Endothelial cell of umbilical vein (primary cell): ENCODE measurements at regions not wholly inside any gene's neighbourhood (a gene's known extent, or its start where the extent isn't known, plus 50 kb on each side); places are given as distances from the start of the nearest gene placed in this dataset.

Experiments
- BruUV-seq: library from RNA; stranded (reverse); fragments of 400-500 nt; replicated peaks from 2 replicates; lab custom pipeline; 2021; lab: Mats Ljungman, UMichigan
- CTCF ChIA-PET: fragments of 300-600, 350-600 bp; sonication (Branson Sonifier 250); formaldehyde crosslinking; loops from one replicate; lab custom pipeline; 2021; ENCODE audit warnings: antibody characterized with exemption, inconsistent platforms; lab: Charles Lee
- POLR2A ChIA-PET: fragments of 300-600, 350-600 bp; sonication (Branson Sonifier 250); formaldehyde crosslinking; loops from one replicate; lab custom pipeline; 2021; ENCODE audit warnings: antibody characterized with exemption, inconsistent platforms; lab: Charles Lee
- DNase-seq: peaks from one replicate; pipeline ENCODE4 v3.0.0-alpha.2; 2011; ENCODE audit warnings: low read depth, low spot score
- FAIRE-seq: peaks from 2 replicates; lab custom pipeline; 2011; peaks lifted over from hg19 to GRCh38; lab: Jason Lieb, UNC
- H2AFZ ChIP-seq: 2 replicates; pipeline ENCODE4 v1.6.0; 2012; ENCODE audit warnings: low read depth, low read length, control low read depth, inconsistent platforms
- H3K27ac ChIP-seq: 2 replicates; pipeline ENCODE4 v1.5.1; 2011; ENCODE audit warnings: low read depth, mild to moderate bottlenecking, control low read depth, low read length, moderate library complexity; ENCODE audit not compliant: insufficient read depth
- H3K27me3 ChIP-seq, 2 experiments: 2 replicates each; pipeline versions ENCODE4 v1.6.0 to v1.6.1; 2011; ENCODE audit warnings: low read length in 2 of 2, mixed read lengths in 1 of 2; ENCODE audit not compliant: control insufficient read depth in 2 of 2, insufficient read depth in 2 of 2
- H3K36me3 ChIP-seq, 2 experiments: 2 replicates in 1 of 2; 3 replicates in 1 of 2; pipeline ENCODE4 v1.5.1; 2011; ENCODE audit warnings: low read length in 2 of 2, mild to moderate bottlenecking in 1 of 2, moderate library complexity in 1 of 2; ENCODE audit not compliant: control insufficient read depth in 2 of 2, insufficient read depth in 2 of 2; ENCODE audit errors: extremely low read depth in 1 of 2
- H3K4me1 ChIP-seq: 3 replicates; pipeline ENCODE4 v1.5.1; 2011; ENCODE audit warnings: mild to moderate bottlenecking, low read length; ENCODE audit not compliant: control insufficient read depth, insufficient read depth; ENCODE audit errors: extremely low read depth
- H3K4me2 ChIP-seq: 2 replicates; pipeline ENCODE4 v1.6.1; 2011; ENCODE audit warnings: low read length, control low read depth, mixed read lengths; ENCODE audit not compliant: insufficient read depth
- H3K4me3 ChIP-seq, 3 experiments: fragments of 200-600 bp in 1 of 3; sonication (generic), shearing (Covaris generic) in 1 of 3; replicated peaks in 1 of 3; 2 replicates each; pipeline ENCODE4 v1.5.1; 2011 to 2016; ENCODE audit warnings: control low read depth in 3 of 3, low read length in 3 of 3, mild to moderate bottlenecking in 2 of 3, inconsistent platforms in 1 of 3, low read depth in 1 of 3, moderate library complexity in 1 of 3; ENCODE audit not compliant: insufficient read depth in 1 of 3
- H3K79me2 ChIP-seq: 2 replicates; pipeline ENCODE4 v1.6.0; 2012; ENCODE audit warnings: low read length, inconsistent platforms; ENCODE audit not compliant: control insufficient read depth, insufficient read depth
- H3K9ac ChIP-seq: replicated peaks from 2 replicates; pipeline ENCODE3; 2011; ENCODE audit warnings: low read length, control low read depth; ENCODE audit not compliant: insufficient read depth; ENCODE audit errors: extremely low read depth
- H3K9me1 ChIP-seq: replicated peaks from 3 replicates; pipeline ENCODE4 v1.6.0; 2011; ENCODE audit warnings: mild to moderate bottlenecking, low read length; ENCODE audit not compliant: control insufficient read depth, insufficient read depth; ENCODE audit errors: extremely low read depth
- H3K9me3 ChIP-seq: replicated peaks from 2 replicates; pipeline ENCODE4 v1.5.1; 2012; ENCODE audit warnings: low read length, inconsistent platforms; ENCODE audit not compliant: control insufficient read depth, insufficient read depth
- H4K20me1 ChIP-seq: replicated peaks from 2 replicates; pipeline ENCODE3; 2011; ENCODE audit warnings: mild to moderate bottlenecking, low read length; ENCODE audit not compliant: control insufficient read depth, insufficient read depth; ENCODE audit errors: extremely low read depth
- EZH2 ChIP-seq: IDR thresholded peaks from 2 replicates; pipeline ENCODE4 v1.6.1; 2012; ENCODE audit warnings: borderline replicate concordance, low read depth, mild to moderate bottlenecking, moderate library complexity, low read length, inconsistent platforms; ENCODE audit not compliant: severe bottlenecking
- FOS ChIP-seq: IDR thresholded peaks from 2 replicates; pipeline ENCODE4 v1.6.1; 2011; ENCODE audit warnings: mild to moderate bottlenecking, low read length, moderate library complexity, borderline replicate concordance; ENCODE audit not compliant: insufficient read depth
- GATA2 ChIP-seq: IDR thresholded peaks from 2 replicates; pipeline ENCODE4 v1.7.0; 2011; ENCODE audit warnings: low read depth, mild to moderate bottlenecking, moderate library complexity, mixed read lengths, low read length; ENCODE audit not compliant: insufficient read length, insufficient read depth
- JUN ChIP-seq: IDR thresholded peaks from 2 replicates; pipeline ENCODE4 v1.6.1; 2011; ENCODE audit warnings: borderline replicate concordance, low read depth; ENCODE audit not compliant: insufficient read length, insufficient read depth
- MYC ChIP-seq: IDR thresholded peaks from one replicate; pipeline ENCODE4 v1.6.1; 2011; ENCODE audit warnings: mild to moderate bottlenecking, low read depth, low read length
- POLR2A ChIP-seq: IDR thresholded peaks from 2 replicates; pipeline ENCODE4 v1.6.1; 2012; ENCODE audit warnings: low read depth, mild to moderate bottlenecking, control low read depth, low read length
- dilution Hi-C: fragments of 300-500 bp; cut with MboI; formaldehyde crosslinking; loops from one replicate; pipeline ENCODE4 v1.15.0; 2019; ENCODE audit warnings: low sequenced_read_pairs; ENCODE audit not compliant: extremely low pct_ligation_motif_present
- intact Hi-C: fragments of 100-400 bp; cut with micrococcal nuclease; formaldehyde crosslinking; loops from one replicate; pipeline ENCODE4 v1.10.0; 2022
- TF ChIP-seq, protein P1 (sequence below), 2 donors: IDR thresholded peaks; 1 replicate in 1 of 2; 2 replicates in 1 of 2; pipeline ENCODE4 v1.5.1; 2011; ENCODE audit warnings: low read length in 2 of 2, mild to moderate bottlenecking in 2 of 2, moderate library complexity in 2 of 2, control low read depth in 1 of 2, inconsistent platforms in 1 of 2, low read depth in 1 of 2; ENCODE audit not compliant: insufficient read depth in 1 of 2; ENCODE audit errors: extremely low read depth in 1 of 2
- TF ChIP-seq, protein P2 (sequence below): IDR thresholded peaks from 2 replicates; pipeline ENCODE4 v1.6.1; 2011; ENCODE audit not compliant: insufficient read depth, insufficient read length

GRCh38 chr6:137788248-137788647 is 78.8 kb upstream of the TNFAIP3 start:
- DNase-seq (no peak), FAIRE-seq (no peak)
- no peaks in the 10 kb centered on the region for H3K9me3 ChIP-seq
- no peak overlapping the region for H2AFZ ChIP-seq
- H3K9me1 ChIP-seq = no peaks in the 10 kb centered on the region
- H3K4me3 ChIP-seq = no peak overlapping the region
- dilution Hi-C loops = no loop called here
- no peak overlapping the region for H3K27ac ChIP-seq
- no peaks in the 10 kb centered on the region for H4K20me1 ChIP-seq
- POLR2A ChIA-PET = no interaction called here
- H3K36me3 ChIP-seq = no peaks in the 10 kb centered on the region
- CTCF ChIA-PET = interaction anchor here (0.5 to 1.6 kb wide), 4 partner anchors 11 to 236 kb away, joined by 3 to 10 read pairs (median 4); no protein-coding TSS in a partner anchor
- no TSS peak for BruUV-seq
- TF ChIP-seq, protein P1, sequence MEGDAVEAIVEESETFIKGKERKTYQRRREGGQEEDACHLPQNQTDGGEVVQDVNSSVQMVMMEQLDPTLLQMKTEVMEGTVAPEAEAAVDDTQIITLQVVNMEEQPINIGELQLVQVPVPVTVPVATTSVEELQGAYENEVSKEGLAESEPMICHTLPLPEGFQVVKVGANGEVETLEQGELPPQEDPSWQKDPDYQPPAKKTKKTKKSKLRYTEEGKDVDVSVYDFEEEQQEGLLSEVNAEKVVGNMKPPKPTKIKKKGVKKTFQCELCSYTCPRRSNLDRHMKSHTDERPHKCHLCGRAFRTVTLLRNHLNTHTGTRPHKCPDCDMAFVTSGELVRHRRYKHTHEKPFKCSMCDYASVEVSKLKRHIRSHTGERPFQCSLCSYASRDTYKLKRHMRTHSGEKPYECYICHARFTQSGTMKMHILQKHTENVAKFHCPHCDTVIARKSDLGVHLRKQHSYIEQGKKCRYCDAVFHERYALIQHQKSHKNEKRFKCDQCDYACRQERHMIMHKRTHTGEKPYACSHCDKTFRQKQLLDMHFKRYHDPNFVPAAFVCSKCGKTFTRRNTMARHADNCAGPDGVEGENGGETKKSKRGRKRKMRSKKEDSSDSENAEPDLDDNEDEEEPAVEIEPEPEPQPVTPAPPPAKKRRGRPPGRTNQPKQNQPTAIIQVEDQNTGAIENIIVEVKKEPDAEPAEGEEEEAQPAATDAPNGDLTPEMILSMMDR (IDR thresholded peaks at IDR 0.05; ENCODE audit: extremely low read depth in 1 of 2, insufficient read depth in 1 of 2, low read depth in 1 of 2, low read length in 2 of 2) = no peak
- TF ChIP-seq JUN (no peak), FOS (no peak), POLR2A (no peak), MYC (no peak), GATA2 (no peak), EZH2 (no peak)
- TF ChIP-seq, protein P2, sequence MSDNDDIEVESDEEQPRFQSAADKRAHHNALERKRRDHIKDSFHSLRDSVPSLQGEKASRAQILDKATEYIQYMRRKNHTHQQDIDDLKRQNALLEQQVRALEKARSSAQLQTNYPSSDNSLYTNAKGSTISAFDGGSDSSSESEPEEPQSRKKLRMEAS = no peak
- no peaks in the 10 kb centered on the region for H3K4me1 ChIP-seq
- H3K27me3 ChIP-seq = no peaks in the 10 kb centered on the region
- H3K9ac ChIP-seq = no peak overlapping the region
- no peaks in the 10 kb centered on the region for H3K79me2 ChIP-seq
- H3K4me2 ChIP-seq = no peak overlapping the region
- intact Hi-C loops = no loop called here
